GM12878 (cell line): ENCODE measurements at regions not wholly inside any gene's neighbourhood (a gene's known extent, or its start where the extent isn't known, plus 50 kb on each side); places are given as distances from the start of the nearest gene placed in this dataset.

ENCODE experiments used
- ATAC-seq: fragments of 200-7000 bp; cut with Tn5 transposase; 3 replicates; pipeline ENCODE4 v1.9.1; 2020; ENCODE audit warnings: mild to moderate bottlenecking, moderate library complexity
- BruUV-seq: library from RNA; stranded (reverse); fragments of 400-500 nt; replicated peaks from 2 replicates; lab custom pipeline; 2021; lab: Mats Ljungman, UMichigan
- CTCF ChIA-PET: fragments of 300-600 bp; sonication (Branson Sonifier 250); formaldehyde crosslinking; extraction: SDS; loops from one replicate; lab custom pipeline; 2021; ENCODE audit warnings: inconsistent platforms; lab: Yijun Ruan, JAX
- POLR2A ChIA-PET: fragments of 350-600 bp; formaldehyde crosslinking; extraction: SDS; loops from one replicate; lab custom pipeline; 2021; ENCODE audit warnings: inconsistent platforms; lab: Charles Lee
- RAD21 ChIA-PET: fragments of 300-600 bp; sonication (Branson Sonifier 250); formaldehyde crosslinking; loops from one replicate; lab custom pipeline; 2023; ENCODE audit warnings: antibody characterized with exemption; ENCODE audit not compliant: unreplicated experiment; lab: Charles Lee
- SMC1A ChIA-PET: fragments of 300-600 bp; sonication (Branson Sonifier 250); formaldehyde crosslinking; loops from one replicate; lab custom pipeline; 2023; ENCODE audit not compliant: unreplicated experiment, uncharacterized antibody; lab: Charles Lee
- DNase-seq: peaks from one replicate; pipeline ENCODE4 v3.0.0-alpha.2; 2011; ENCODE audit warnings: low read depth, low spot score
- FAIRE-seq: peaks from 3 replicates; lab custom pipeline; 2011; peaks lifted over from hg19 to GRCh38; lab: Jason Lieb, UNC
- H2AFZ ChIP-seq: 2 replicates; pipeline ENCODE4 v1.6.0; 2011; ENCODE audit warnings: low read depth, low read length, control low read depth; ENCODE audit not compliant: control insufficient read depth
- H3K27ac ChIP-seq: 2 replicates; pipeline ENCODE4 v1.5.1; 2011; ENCODE audit warnings: control low read depth; ENCODE audit not compliant: control insufficient read depth, insufficient read depth
- H3K27me3 ChIP-seq, 2 experiments: replicated peaks in 1 of 2; 2 replicates each; pipeline versions ENCODE4 v1.6.0 to v1.6.1; 2011; ENCODE audit warnings: low read length in 1 of 2; ENCODE audit not compliant: control insufficient read depth in 2 of 2, insufficient read depth in 2 of 2
- H3K36me3 ChIP-seq, 2 experiments: 2 replicates each; pipeline ENCODE4 v1.5.1; 2011; ENCODE audit warnings: low read length in 1 of 2; ENCODE audit not compliant: control insufficient read depth in 2 of 2, insufficient read depth in 2 of 2
- H3K4me1 ChIP-seq: 2 replicates; pipeline ENCODE4 v1.6.1; 2011; ENCODE audit warnings: mild to moderate bottlenecking, low read length, moderate library complexity, mixed read lengths; ENCODE audit not compliant: control insufficient read depth, insufficient read depth
- H3K4me2 ChIP-seq: 2 replicates; pipeline ENCODE4 v1.6.0; 2011; ENCODE audit warnings: control low read depth; ENCODE audit not compliant: control insufficient read depth, insufficient read depth
- H3K4me3 ChIP-seq: fragments of 200-600 bp; sonication (generic); 2 replicates; pipeline ENCODE4 v1.5.1; 2016
- H3K79me2 ChIP-seq: 2 replicates; pipeline ENCODE4 v1.6.0; 2011; ENCODE audit warnings: low read length; ENCODE audit not compliant: control insufficient read depth, insufficient read depth
- H3K9ac ChIP-seq: 2 replicates; pipeline ENCODE4 v1.8.0; 2011; ENCODE audit warnings: low read length, control low read depth, mixed read lengths; ENCODE audit not compliant: control insufficient read depth, insufficient read depth
- H3K9me3 ChIP-seq: replicated peaks from 3 replicates; pipeline ENCODE4 v1.5.1; 2011; ENCODE audit warnings: mild to moderate bottlenecking, low read length; ENCODE audit not compliant: control insufficient read depth, insufficient read depth
- H4K20me1 ChIP-seq: 2 replicates; pipeline ENCODE4 v1.6.0; 2011; ENCODE audit not compliant: control insufficient read depth, insufficient read depth
- BACH1 ChIP-seq: fragments of 450-650 bp; IDR thresholded peaks from 2 replicates; pipeline ENCODE4 v1.6.1; 2017; ENCODE audit warnings: mild to moderate bottlenecking, borderline replicate concordance
- EP300 ChIP-seq, 2 experiments: fragments of 150-350 bp in 1 of 2; IDR thresholded peaks; 2 replicates each; pipeline ENCODE4 v1.6.1; 2011 to 2012; ENCODE audit warnings: low read depth in 2 of 2, low read length in 2 of 2, borderline replicate concordance in 1 of 2, improper control_type of control experiment in 1 of 2, inconsistent platforms in 1 of 2; ENCODE audit not compliant: control insufficient read depth in 1 of 2
- IKZF2 ChIP-seq, 2 experiments: fragments of 450-650 bp; IDR thresholded peaks; 2 replicates each; pipeline ENCODE4 v1.6.1; 2017; ENCODE audit warnings: mild to moderate bottlenecking in 2 of 2, moderate library complexity in 2 of 2
- IRF3 ChIP-seq: fragments of 450-650 bp; IDR thresholded peaks from 2 replicates; pipeline ENCODE4 v1.6.1; 2014; ENCODE audit warnings: mild to moderate bottlenecking
- MEF2A ChIP-seq: IDR thresholded peaks from 2 replicates; pipeline ENCODE4 v1.6.1; 2011; ENCODE audit warnings: low read depth, mild to moderate bottlenecking, low read length, moderate library complexity; ENCODE audit not compliant: insufficient read depth
- PBX3 ChIP-seq: IDR thresholded peaks from 2 replicates; pipeline ENCODE4 v1.6.1; 2011; ENCODE audit warnings: mild to moderate bottlenecking, low read depth, low read length, moderate library complexity; ENCODE audit not compliant: insufficient replicate concordance
- POLR2AphosphoS5 ChIP-seq: IDR thresholded peaks from 2 replicates; pipeline ENCODE4 v1.6.1; 2011; ENCODE audit warnings: mild to moderate bottlenecking, low read length, inconsistent platforms
- RAD21 ChIP-seq: IDR thresholded peaks from 2 replicates; pipeline ENCODE4 v1.6.1; 2011; ENCODE audit warnings: mild to moderate bottlenecking, low read depth, low read length, moderate library complexity; ENCODE audit not compliant: insufficient read depth
- SMARCA5 ChIP-seq: fragments of 450-650 bp; IDR thresholded peaks from 2 replicates; pipeline ENCODE4 v1.6.1; 2017; ENCODE audit warnings: mild to moderate bottlenecking
- TAF1 ChIP-seq: IDR thresholded peaks from 2 replicates; pipeline ENCODE4 v1.6.1; 2011; ENCODE audit warnings: mild to moderate bottlenecking, low read depth, low read length, borderline replicate concordance
- YBX1 ChIP-seq: fragments of 450-650 bp; IDR thresholded peaks from 2 replicates; pipeline ENCODE4 v1.6.1; 2016; ENCODE audit warnings: antibody characterized with exemption
- ZBTB4 ChIP-seq: fragments of 450-650 bp; formaldehyde crosslinking; IDR thresholded peaks from 2 replicates; pipeline ENCODE4 v1.4.0; 2022; ENCODE audit warnings: mild to moderate bottlenecking, moderate library complexity
- WGBS: methylation state at CpG from one replicate; pipeline ENCODE4 v1.1.6; 2016; ENCODE audit warnings: low lambda C conversion rate; ENCODE audit not compliant: insufficient replicate concordance, insufficient coverage; ENCODE audit errors: missing lambda C conversion rate; 5-methylcytosine and 5-hydroxymethylcytosine counted together
- in situ Hi-C: fragments of 300-500 bp; cut with MboI; formaldehyde crosslinking; loops from 9 replicates; pipeline ENCODE4 v1.14.3; 2018; ENCODE audit warnings: mixed read lengths
- intact Hi-C: fragments of 100-400 bp; cut with micrococcal nuclease; formaldehyde crosslinking; loops from one replicate; pipeline ENCODE4 v1.14.2; 2022; ENCODE audit not compliant: unreplicated experiment

- TF ChIP-seq ZBTB4 (CRISPR knock-in tag) = no peak
- TF ChIP-seq YBX1 = no peak
- no peak for TF ChIP-seq IRF3
- TF ChIP-seq MEF2A = no peak
- no peak for TF ChIP-seq IKZF2 (IDR thresholded peaks at IDR 0.05)
Observed at GRCh38 chr4:104166749-104167148, 327.9 kb downstream of the CXXC4 start (continued).

- Histone ChIP-seq H3K79me2 (no peaks in the 10 kb centered on the region), H3K9ac (no peak overlapping the region), H3K4me3 (no peak overlapping the region), H3K4me2 (no peak overlapping the region), H2AFZ (no peak overlapping the region), H3K27me3 (no peaks in the 10 kb centered on the region), H3K4me1 (no peaks in the 10 kb centered on the region), H3K36me3 (no peaks in the 10 kb centered on the region), H3K9me3 (no peaks in the 10 kb centered on the region), H3K27ac (no peak overlapping the region), H4K20me1 (no peaks in the 10 kb centered on the region)
- BruUV-seq = no TSS peak
- ChIA-PET CTCF (no interaction called here), SMC1A (interaction anchor here (0.7 to 1.0 kb wide), 3 partner anchors 9 to 1285 kb away, joined by 3 read pairs; no protein-coding TSS in a partner anchor), RAD21 (no interaction called here), POLR2A (no interaction called here)
- no peak for DNase-seq
- in situ Hi-C loops = no loop called here
- no peak for FAIRE-seq
- intact Hi-C loops = loop anchor here (10.0 kb wide), 1 partner anchor 531 kb away; no protein-coding TSS in a partner anchor
- TF ChIP-seq POLR2AphosphoS5 (no peak), TAF1 (no peak), RAD21 (no peak), PBX3 (no peak), EP300 (IDR thresholded peaks at IDR 0.05; ENCODE audit: borderline replicate concordance in 1 of 2, control insufficient read depth in 1 of 2, low read depth in 2 of 2, low read length in 2 of 2) (no peak), BACH1 (no peak), SMARCA5 (no peak)
- 0% methylated on average over 1 of the region's 1 CpG for WGBS
- ATAC-seq = no peak
Observed at GRCh38 chr4:104163820-104164219, 330.9 kb downstream of the CXXC4 start.
